Activated T-cell treated with anti-CD3 and anti-CD28 coated beads for 4 hours (primary cell): ENCODE measurements at regions not wholly inside any gene's neighbourhood (a gene's known extent, or its start where the extent isn't known, plus 50 kb on each side); places are given as distances from the start of the nearest gene placed in this dataset.
"Not testable (repeated sequence)": the region's sequence is repeated elsewhere in the genome, so short reads cannot be mapped to it uniquely, and the experiment has no call there.

Source experiments
- DNase-seq: peaks from one replicate; pipeline ENCODE4 v3.0.0-alpha.2; 2020

GRCh38 chr12:75941661-75942060, 89.9 kb downstream of the PHLDA1 start:
- DNase-seq, result not testable (repeated sequence)

GRCh38 chr12:75939016-75939642, 92.4 kb downstream of the PHLDA1 start:
- DNase-seq, result no peak

GRCh38 chr12:75938189-75938588, 93.4 kb downstream of the PHLDA1 start:
- no peak for DNase-seq

GRCh38 chr12:75937486-75937885, 94.1 kb downstream of the PHLDA1 start:
- no peak for DNase-seq

GRCh38 chr12:75936515-75937440, 94.8 kb downstream of the PHLDA1 start:
- DNase-seq, result no peak

GRCh38 chr12:75935539-75936242, 95.9 kb downstream of the PHLDA1 start:
- DNase-seq, result no peak

GRCh38 chr12:75933101-75933500, 98.5 kb downstream of the PHLDA1 start:
- no peak for DNase-seq

GRCh38 chr12:75932241-75932640, 99.3 kb downstream of the PHLDA1 start:
- DNase-seq, result no peak

- no peak for DNase-seq
Measured at GRCh38 chr12:75923964-75924666, 107.5 kb downstream of the PHLDA1 start.

- no peak for DNase-seq
Measured at GRCh38 chr12:75922944-75923642, 108.5 kb downstream of the PHLDA1 start.

- no peak for DNase-seq
Measured at GRCh38 chr12:75921622-75922289, 109.8 kb downstream of the PHLDA1 start.

GRCh38 chr12:75917715-75918114, 113.9 kb downstream of the PHLDA1 start:
- DNase-seq, result no peak

GRCh38 chr12:75917083-75917482, 114.5 kb downstream of the PHLDA1 start:
- no peak for DNase-seq

GRCh38 chr12:75913502-75914351, 117.8 kb downstream of the PHLDA1 start:
- peak; percentile 18 for DNase-seq

GRCh38 chr12:75909714-75910656, 121.6 kb downstream of the PHLDA1 start:
- no peak for DNase-seq

- DNase-seq, result no peak
Measured at GRCh38 chr12:75908961-75909605, 122.5 kb downstream of the PHLDA1 start.

GRCh38 chr12:75905922-75906321, 125.7 kb downstream of the PHLDA1 start:
- DNase-seq, result no peak

- no peak for DNase-seq
Measured at GRCh38 chr12:75900781-75901254, 130.8 kb downstream of the PHLDA1 start.

- no peak for DNase-seq
Measured at GRCh38 chr12:75900226-75900625, 131.3 kb downstream of the PHLDA1 start.
